ENCODE measurements at regions not wholly inside any gene's neighbourhood (a gene's known extent, or its start where the extent isn't known, plus 50 kb on each side); places are given as distances from the start of the nearest gene placed in this dataset.

DNA sequence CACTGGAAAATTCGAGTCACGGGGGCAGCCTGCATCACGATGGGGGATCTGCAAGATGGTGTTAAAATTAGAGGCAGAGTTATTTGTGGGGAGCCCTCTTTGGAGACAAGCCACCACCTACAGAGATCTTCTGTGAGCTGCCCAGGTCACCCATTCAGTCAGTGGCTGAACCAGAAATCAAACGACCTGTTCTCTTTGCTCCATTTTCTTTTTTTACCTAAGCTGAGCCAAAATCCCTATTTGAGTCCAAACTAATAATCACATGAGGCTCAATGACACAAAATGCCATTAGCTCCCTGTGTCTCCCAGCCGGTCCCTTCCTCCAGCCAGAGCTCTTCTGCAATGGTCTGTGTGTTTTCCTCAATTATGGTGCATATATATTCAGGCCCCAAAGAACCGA lies 394.2 kb downstream of the AGTPBP1 start:
- TF ChIP-seq, protein P1, sequence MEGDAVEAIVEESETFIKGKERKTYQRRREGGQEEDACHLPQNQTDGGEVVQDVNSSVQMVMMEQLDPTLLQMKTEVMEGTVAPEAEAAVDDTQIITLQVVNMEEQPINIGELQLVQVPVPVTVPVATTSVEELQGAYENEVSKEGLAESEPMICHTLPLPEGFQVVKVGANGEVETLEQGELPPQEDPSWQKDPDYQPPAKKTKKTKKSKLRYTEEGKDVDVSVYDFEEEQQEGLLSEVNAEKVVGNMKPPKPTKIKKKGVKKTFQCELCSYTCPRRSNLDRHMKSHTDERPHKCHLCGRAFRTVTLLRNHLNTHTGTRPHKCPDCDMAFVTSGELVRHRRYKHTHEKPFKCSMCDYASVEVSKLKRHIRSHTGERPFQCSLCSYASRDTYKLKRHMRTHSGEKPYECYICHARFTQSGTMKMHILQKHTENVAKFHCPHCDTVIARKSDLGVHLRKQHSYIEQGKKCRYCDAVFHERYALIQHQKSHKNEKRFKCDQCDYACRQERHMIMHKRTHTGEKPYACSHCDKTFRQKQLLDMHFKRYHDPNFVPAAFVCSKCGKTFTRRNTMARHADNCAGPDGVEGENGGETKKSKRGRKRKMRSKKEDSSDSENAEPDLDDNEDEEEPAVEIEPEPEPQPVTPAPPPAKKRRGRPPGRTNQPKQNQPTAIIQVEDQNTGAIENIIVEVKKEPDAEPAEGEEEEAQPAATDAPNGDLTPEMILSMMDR (conservative IDR thresholded peaks at IDR 0.05; ENCODE audit: low read length): no peak
- TF ChIP-seq EZH2phosphoT487 (IDR thresholded peaks at IDR 0.05; ENCODE audit: borderline replicate concordance): no peak

Measured in Loucy (cell line).